Osteocyte (in vitro differentiated cells): ENCODE measurements at regions not wholly inside any gene's neighbourhood (a gene's known extent, or its start where the extent isn't known, plus 50 kb on each side); places are given as distances from the start of the nearest gene placed in this dataset.

Experiments used
- DNase-seq: peaks from one replicate; pipeline ENCODE4 v3.0.0; 2021; ENCODE audit warnings: mixed read lengths; ENCODE audit not compliant: unreplicated experiment; ENCODE audit errors: extremely low spot score
- H3K27ac Mint-ChIP-seq: one replicate; pipeline ENCODE4 v1.8.0; 2021; ENCODE audit warnings: mild to moderate bottlenecking, mixed read lengths; ENCODE audit not compliant: unreplicated experiment
- H3K27me3 Mint-ChIP-seq: one replicate; pipeline ENCODE4 v1.8.0; 2021; ENCODE audit warnings: mixed read lengths; ENCODE audit not compliant: unreplicated experiment
- H3K36me3 Mint-ChIP-seq: one replicate; pipeline ENCODE4 v1.8.0; 2021; ENCODE audit warnings: mixed read lengths; ENCODE audit not compliant: unreplicated experiment
- H3K4me1 Mint-ChIP-seq: one replicate; pipeline ENCODE4 v1.8.0; 2021; ENCODE audit warnings: mixed read lengths; ENCODE audit not compliant: unreplicated experiment
- H3K4me3 Mint-ChIP-seq: one replicate; pipeline ENCODE4 v1.8.0; 2021; ENCODE audit warnings: mild to moderate bottlenecking, moderate library complexity, mixed read lengths; ENCODE audit not compliant: unreplicated experiment
- H3K9me3 Mint-ChIP-seq: one replicate; pipeline ENCODE4 v1.8.0; 2021; ENCODE audit warnings: mixed read lengths; ENCODE audit not compliant: unreplicated experiment
- CTCF ChIP-seq: fragments of 200-600 bp; sonication (generic); IDR thresholded peaks from 2 replicates; pipeline ENCODE4 v1.5.0; 2021; ENCODE audit warnings: antibody characterized with exemption, mild to moderate bottlenecking, moderate library complexity

GRCh38 chr5:123882965-123883345 lies 371.0 kb downstream of the CSNK1G3 start:
- Mint-ChIP-seq H3K4me3 (no peak overlapping the region), H3K27me3 (no peaks in the 10 kb centered on the region), H3K27ac (no peak overlapping the region), H3K36me3 (no peaks in the 10 kb centered on the region), H3K9me3 (no peaks in the 10 kb centered on the region), H3K4me1 (peaks cover 22% of the 10 kb centered on the region)
- DNase-seq, result no peak
- no peak for TF ChIP-seq CTCF

DNA sequence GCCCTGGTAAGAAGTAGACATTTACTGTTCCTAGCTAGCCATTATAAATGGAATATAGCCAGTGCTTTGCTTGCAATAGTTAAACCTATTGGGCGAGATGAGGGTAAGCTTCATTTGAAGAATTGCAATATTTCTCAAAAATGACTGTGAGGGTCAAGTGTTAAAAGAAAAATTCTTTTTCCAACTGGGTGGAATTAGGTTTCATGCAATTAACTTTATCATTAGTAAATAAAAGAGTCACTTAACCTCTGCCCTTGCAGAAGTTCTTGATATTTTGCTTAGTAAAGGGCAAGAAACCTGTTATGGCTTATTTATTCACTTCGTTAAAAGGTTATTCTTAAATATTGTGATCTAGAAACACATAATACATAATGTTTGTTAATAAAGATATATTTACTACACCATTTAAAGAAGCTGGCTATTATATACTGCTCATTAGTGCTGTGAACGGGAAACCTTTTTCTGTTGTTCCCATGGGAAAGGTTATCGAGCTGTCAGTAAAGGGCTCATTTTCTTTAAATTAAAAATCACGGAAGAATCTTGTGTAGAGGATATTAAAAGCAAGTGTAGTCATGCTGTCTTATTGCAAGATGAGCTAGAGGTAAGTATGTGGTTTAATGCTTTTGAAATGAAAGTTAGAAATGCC lies 370.5 kb downstream of the CSNK1G3 start:
- Mint-ChIP-seq H3K4me1 (peaks cover 21% of the 10 kb centered on the region), H3K27me3 (no peaks in the 10 kb centered on the region), H3K9me3 (no peaks in the 10 kb centered on the region), H3K4me3 (no peak overlapping the region), H3K36me3 (no peaks in the 10 kb centered on the region), H3K27ac (no peak overlapping the region)
- TF ChIP-seq CTCF, result no peak
- no peak for DNase-seq

DNA sequence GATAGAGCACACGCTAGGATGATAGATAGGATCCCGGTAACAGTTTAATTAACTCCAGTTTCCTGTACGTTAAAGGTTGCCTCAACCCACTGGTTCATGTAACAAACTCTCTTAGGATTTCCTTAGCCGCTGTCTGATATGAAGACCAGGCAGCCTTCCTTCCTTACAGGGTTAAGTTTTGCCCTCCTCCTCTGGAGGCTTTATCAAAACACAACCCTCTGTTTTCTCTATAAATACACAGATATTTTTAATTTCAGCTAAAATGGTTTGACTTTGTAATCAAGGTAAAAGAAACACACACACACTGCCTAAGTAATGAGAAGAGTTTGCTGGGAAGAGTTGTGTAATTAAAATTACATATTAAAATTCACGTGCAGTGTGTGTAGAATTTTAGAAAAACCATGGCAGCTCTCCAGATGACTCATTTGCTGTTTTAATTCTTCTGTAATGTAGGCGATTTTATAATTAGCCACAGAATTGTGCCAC lies 369.8 kb downstream of the CSNK1G3 start:
- H3K4me3 Mint-ChIP-seq, result peak overlapping the region; percentile 45
- H3K27ac Mint-ChIP-seq, result peak overlapping the region; percentile 40
- H3K36me3 Mint-ChIP-seq, result no peaks in the 10 kb centered on the region
- H3K4me1 Mint-ChIP-seq, result peaks cover 21% of the 10 kb centered on the region
- no peak for TF ChIP-seq CTCF
- H3K9me3 Mint-ChIP-seq, result no peaks in the 10 kb centered on the region
- no peak for DNase-seq
- H3K27me3 Mint-ChIP-seq, result no peaks in the 10 kb centered on the region

DNA sequence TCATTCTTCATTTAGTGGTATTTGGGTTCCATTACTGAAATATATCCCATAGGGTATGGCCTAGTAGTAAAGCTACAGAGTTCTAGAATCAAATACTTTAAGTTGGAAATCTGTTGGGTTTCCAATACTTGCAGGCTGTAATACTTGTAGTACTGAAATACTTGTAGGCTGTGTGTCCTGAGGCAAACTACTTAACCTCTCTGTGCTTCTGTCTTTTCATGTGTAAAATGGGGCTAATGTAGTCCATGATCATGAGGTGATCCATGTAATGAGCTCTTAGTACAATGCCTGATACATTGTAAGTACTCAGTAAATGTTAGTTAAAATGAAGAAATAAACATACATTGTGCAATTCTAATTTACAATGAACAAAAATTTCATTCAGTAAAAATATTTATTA lies 368.9 kb downstream of the CSNK1G3 start:
- DNase-seq, result no peak
- no peaks in the 10 kb centered on the region for H3K36me3 Mint-ChIP-seq
- TF ChIP-seq CTCF, result no peak

DNA sequence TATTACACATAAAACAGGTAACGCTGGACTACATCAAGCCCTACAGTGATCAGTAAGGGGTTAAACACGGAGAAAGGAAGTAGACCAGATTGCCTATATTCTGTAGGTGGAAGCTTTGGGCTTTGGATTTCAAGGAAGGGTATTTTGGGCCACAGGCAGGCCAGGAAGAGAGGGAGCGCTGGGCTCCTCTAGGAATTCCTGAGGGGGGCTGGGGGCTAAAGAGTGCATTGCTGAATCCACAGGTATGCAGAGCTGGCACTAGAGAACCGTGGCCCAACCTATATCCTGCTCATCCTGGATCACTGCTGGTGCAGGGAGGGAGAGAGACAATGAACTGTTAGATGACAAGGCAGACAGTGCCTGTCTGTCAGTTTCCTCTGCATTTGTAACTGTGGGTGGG lies 367.1 kb downstream of the CSNK1G3 start:
- no peaks in the 10 kb centered on the region for H3K36me3 Mint-ChIP-seq
- no peak for DNase-seq
- no peak for TF ChIP-seq CTCF
- H3K4me1 Mint-ChIP-seq, result peaks cover 38% of the 10 kb centered on the region
- H3K4me3 Mint-ChIP-seq, result no peak overlapping the region
- H3K9me3 Mint-ChIP-seq, result no peaks in the 10 kb centered on the region
- no peak overlapping the region for H3K27ac Mint-ChIP-seq
- no peaks in the 10 kb centered on the region for H3K27me3 Mint-ChIP-seq

More for the DNA sequence above, 368.9 kb downstream of the CSNK1G3 start:
- H3K27me3 Mint-ChIP-seq, result no peaks in the 10 kb centered on the region
- no peaks in the 10 kb centered on the region for H3K9me3 Mint-ChIP-seq
- H3K4me1 Mint-ChIP-seq, result peaks cover 21% of the 10 kb centered on the region
- no peak overlapping the region for H3K4me3 Mint-ChIP-seq
- no peak overlapping the region for H3K27ac Mint-ChIP-seq
